ENCODE measurements at regions not wholly inside any gene's neighbourhood (a gene's known extent, or its start where the extent isn't known, plus 50 kb on each side); places are given as distances from the start of the nearest gene placed in this dataset.
"Not testable (repeated sequence)": the region's sequence is repeated elsewhere in the genome, so short reads cannot be mapped to it uniquely, and the experiment has no call there.

DNA sequence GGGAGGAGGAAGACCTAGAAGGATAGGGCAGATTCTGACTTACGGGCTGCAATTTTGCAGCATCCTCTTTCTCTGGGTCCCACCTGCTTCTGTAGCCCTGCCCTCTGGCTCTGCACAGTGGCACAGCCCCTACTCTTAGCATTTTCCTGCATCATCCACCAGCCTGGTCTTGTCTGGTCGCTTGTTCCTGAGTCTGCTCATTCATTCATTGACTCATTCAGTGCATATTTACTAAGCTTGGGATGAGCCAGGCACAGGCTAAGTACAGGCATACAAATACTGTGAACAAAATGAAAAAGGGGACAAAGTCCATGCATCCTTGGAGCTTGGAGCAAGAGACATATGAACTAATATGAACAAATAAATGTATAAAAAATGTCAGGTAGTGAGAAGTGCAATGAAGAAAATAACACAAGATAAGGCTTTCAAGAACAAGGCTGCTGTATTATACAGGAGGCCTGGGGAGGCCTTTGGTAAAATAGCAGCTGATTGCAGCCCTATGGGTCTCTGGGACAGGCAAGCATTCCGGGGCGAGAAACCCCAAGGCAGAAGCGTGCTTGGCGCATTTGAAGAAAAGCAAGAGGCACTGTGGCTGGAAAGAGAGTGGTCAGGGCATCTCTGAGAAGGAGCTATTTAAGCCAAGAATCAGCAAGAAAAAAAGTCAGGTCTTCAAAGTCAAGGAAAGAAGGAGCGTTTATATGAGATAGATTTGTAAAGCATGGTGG, 108.0 kb upstream of the ALX4 start:
- no peak for DNase-seq

DNA sequence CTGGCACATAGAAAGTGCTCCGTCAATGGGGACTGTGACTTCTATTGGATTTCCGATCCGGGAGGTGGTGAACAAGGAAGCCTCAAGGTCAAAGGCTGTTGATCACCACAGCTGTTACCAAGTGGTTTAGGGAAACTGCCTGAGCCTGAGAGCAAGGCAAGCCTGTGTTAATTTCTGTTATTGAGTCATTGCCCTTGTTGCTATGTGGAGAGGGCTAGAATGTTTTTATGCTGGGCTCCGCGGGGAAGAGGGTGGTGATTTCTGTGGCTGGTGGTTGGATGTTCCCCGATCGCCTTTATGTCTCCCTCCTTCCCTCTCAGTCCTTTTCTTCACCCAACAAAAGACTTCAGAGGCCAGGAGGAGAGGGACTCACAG, 108.5 kb upstream of the ALX4 start:
- DNase-seq = no peak

- no peak for DNase-seq
Measured at GRCh38 chr11:44421090-44421675, 111.2 kb upstream of the ALX4 start.

DNA sequence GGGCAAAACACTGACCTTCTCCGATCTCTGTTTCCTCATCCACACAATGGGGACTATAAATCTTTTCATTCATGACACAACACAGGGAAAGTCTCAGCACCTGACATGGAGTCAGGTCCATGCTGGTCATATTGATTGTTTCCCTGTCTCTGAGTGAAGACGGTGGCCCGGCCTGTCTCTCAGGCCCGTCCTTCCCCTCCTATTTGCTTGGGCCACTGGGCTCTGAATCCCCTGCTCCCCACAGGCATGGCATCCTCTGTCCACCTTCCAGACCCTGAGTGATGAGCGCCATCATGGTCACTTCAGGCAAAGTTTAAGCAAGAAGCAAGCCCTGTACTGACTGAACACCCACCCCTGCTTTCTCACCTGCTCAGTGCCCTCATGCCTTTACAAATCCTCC, 113.3 kb upstream of the ALX4 start:
- DNase-seq = no peak

- DNase-seq = no peak
Measured at GRCh38 chr11:44424841-44425240, 114.9 kb upstream of the ALX4 start.

- DNase-seq = no peak
Measured at GRCh38 chr11:44426119-44426518, 116.2 kb upstream of the ALX4 start.

- DNase-seq = no peak
Measured at GRCh38 chr11:44426958-44427357, 117.0 kb upstream of the ALX4 start.

DNA sequence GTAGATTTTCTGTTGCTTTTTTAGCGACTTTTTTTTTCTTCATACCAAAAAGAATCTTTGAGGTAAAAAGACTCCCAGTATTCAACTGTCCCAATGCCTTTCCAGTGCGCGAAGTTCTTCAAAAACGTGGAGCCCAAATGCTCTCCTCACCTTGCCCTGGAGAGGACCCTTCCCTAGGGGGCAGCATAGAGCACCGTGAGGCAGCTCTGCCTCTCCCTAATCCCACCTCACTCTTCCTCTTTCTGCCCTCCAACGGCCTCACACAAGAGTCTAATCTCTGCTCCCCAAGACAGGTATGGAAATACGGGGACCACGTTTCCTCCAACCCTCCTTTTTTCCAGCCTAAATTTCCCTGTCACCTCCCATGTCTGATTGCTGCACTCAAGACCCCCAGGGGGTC, 117.5 kb upstream of the ALX4 start:
- no peak for DNase-seq

GRCh38 chr11:44430140-44430539, 120.2 kb upstream of the ALX4 start:
- DNase-seq = no peak

DNA sequence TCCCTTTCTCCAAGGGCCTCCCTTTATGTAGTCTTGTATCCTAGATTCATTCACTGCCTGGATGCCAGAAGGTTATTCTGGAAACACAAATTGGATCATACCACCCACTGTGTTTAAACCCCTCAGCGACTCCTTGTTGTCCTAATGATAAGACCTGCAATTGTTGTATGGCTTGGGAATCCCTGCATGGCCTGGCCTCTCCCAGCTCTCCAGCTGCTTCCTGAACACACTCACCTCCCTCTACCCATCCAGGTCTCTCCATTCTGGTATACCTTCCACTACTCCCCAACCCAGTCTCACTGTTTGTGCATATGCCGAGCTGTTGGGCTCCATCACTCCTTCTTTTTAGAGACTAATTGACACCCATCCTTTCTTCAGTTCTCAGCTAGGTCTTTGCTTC, 124.3 kb upstream of the ALX4 start:
- no peak for DNase-seq

DNA sequence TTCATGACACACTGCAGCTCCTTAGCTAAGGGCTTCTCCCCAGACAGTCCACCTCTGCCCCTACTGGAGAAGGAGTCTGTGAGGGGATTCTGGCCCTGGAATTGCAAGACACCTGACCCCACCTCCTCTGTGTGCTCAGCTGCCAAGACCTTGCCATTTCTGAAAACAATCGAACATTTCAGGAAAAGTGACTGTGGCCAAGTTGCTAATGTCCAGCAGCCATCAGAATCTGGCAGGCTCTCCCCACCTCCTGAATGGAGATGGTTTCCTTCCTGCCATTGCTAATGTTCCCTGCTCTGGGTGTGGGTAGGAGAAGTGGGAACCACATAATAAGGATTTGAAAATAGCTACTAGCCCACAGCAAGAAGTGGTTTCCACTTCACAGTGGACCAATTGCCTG, 127.2 kb upstream of the ALX4 start:
- no peak for DNase-seq

- not testable (repeated sequence) for DNase-seq
Measured at GRCh38 chr11:44442893-44443673, 122.4 kb upstream of the CD82 start.

- no peak for DNase-seq
Measured at GRCh38 chr11:44443836-44444769, 121.4 kb upstream of the CD82 start.

GRCh38 chr11:44444770-44445321, 120.6 kb upstream of the CD82 start:
- DNase-seq = no peak

DNA sequence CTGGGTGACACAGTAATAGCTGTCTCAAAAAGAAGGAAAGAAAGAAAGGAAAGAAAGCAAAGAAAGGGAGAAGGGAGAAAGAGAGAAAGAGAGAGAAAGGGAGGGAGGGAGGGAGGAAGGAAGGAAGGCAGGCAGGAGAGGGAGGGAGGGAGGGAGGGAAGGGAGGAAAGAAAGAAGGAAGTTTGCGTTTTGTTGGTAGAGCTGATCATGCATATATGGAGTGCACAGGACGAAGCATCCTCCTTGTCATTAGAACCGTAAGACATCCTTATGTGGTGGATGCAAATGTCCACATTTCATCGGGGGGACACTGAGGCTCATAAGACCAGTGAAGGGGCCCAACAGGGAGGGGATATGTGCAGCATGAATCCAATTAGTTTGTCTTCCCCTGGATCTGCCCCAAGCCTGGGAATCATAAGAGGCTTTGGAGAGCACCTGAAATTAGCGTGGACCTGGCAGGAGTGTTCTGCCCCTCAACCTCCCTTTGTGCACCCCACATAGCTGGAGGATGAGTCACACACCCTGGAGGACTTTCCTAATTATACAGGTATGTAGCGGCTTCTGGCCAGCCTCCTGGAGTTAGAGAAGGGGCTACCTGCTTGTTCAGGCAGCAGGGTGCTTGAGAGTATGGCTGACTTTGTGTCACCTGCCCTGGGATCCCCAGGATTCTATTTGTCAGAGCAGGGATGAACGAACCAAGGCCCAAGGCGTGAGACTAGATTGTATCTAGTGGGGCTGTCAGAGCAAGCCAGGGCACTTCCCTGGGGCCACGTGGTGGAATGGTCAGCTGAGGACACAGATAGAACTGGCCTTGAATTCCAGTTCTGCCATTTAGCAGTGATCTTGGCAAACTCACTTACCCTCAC, 119.7 kb upstream of the CD82 start:
- DNase-seq = no peak

GRCh38 chr11:44446366-44446762, 119.1 kb upstream of the CD82 start:
- DNase-seq = no peak

DNA sequence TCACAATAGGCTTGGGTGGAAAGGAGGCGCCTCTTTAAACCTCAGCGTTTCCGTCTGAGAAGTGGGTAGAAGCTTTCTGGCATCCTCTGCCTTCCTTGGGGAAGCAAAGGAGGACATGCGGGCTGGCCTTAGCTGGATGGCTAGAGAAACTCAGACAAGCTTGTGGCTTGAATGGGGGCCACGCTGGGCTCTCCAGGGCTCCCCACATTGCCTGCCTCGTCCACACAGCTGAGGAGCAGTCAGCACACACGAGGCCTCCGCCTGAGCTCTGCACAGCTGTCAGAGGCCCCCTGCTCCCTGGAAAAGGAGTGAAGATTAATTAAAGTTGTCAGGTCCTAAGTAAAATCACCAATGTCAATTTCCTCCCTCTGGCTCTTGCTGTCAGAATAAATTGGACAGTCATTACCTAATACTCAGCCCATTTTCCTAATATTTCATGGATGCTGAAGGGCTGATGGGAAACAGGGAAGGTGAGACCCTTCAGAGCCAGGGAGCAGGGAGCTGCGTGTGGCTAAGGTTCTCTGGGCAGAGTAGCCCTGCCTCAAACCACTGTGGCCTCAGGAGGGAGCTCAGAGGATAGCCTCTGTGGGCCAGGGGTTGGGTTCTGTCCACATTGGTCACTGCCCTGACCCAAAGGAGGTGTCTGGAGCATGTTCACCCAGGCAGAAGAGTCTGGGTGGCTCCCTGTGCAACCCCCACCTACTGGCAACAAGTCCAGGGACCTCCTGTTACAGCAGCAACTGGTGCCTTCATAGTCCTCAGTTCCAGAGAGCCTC, 118.3 kb upstream of the CD82 start:
- DNase-seq = no peak

DNA sequence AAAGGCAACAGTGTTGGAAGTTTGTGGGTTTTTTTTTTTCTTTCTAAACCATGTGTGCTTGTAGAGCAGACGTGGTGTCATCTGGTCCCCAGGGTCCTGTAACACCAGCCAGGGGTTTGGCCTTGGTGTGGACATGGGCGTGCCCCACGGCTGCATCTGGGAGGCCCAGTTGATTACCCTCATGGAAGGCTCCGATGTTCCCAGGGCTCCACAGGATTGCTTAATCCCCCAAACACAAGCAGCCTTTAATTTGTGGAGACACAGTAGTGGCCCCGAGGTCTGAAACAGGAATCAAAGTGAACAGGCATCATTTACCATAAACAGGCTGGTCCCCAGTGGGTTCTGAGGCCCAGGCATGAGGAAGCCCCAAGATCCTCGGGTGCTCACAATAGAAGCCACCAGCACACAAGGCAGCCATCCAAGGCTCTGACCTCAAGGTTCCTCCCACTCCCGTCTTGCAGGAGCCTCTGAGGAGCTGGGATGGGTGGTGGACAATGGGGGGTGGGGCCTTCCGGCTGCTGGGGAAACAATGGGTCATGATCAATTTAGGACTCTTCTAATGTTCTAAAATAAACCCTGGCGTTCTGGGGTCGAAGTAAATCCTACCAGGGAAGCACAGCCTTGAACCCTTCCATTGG, 115.0 kb upstream of the CD82 start:
- DNase-seq = no peak

- DNase-seq = no peak
Measured at GRCh38 chr11:44451706-44452105, 113.8 kb upstream of the CD82 start.

Measured in fibroblast of skin of abdomen (primary cell).